DOHH2 (cell line): ENCODE measurements at regions not wholly inside any gene's neighbourhood (a gene's known extent, or its start where the extent isn't known, plus 50 kb on each side); places are given as distances from the start of the nearest gene placed in this dataset.
A peak's percentile ranks its signal among the peaks of the same experiment; 100 is the strongest.

Experiments used
- H3F3A ChIP-seq: fragments of 200-600 bp; sonication (generic), shearing (Covaris generic); 2 replicates; pipeline ENCODE4 v1.6.0; 2016; ENCODE audit warnings: antibody characterized with exemption, mild to moderate bottlenecking; ENCODE audit not compliant: control insufficient read depth, insufficient read depth
- H3K27ac ChIP-seq: fragments of 200-600 bp; sonication (generic); 2 replicates; pipeline ENCODE4 v1.5.1; 2014; ENCODE audit warnings: low read depth, mild to moderate bottlenecking, low read length, moderate library complexity
- H3K27me3 ChIP-seq: fragments of 200-600 bp; sonication (generic); 2 replicates; pipeline ENCODE4 v1.6.1; 2014; ENCODE audit warnings: mild to moderate bottlenecking, low read length, mixed read lengths; ENCODE audit not compliant: control insufficient read depth
- H3K36me3 ChIP-seq: fragments of 200-600 bp; sonication (generic); 2 replicates; pipeline ENCODE4 v1.6.1; 2014; ENCODE audit warnings: mild to moderate bottlenecking, low read length, moderate library complexity, mixed read lengths; ENCODE audit not compliant: control insufficient read depth
- H3K4me1 ChIP-seq: fragments of 200-600 bp; sonication (generic); 2 replicates; pipeline ENCODE4 v1.6.1; 2014; ENCODE audit warnings: mild to moderate bottlenecking, low read length, mixed read lengths; ENCODE audit not compliant: control insufficient read depth
- H3K4me2 ChIP-seq: fragments of 200-600 bp; sonication (generic); 2 replicates; pipeline ENCODE4 v1.6.0; 2014; ENCODE audit warnings: mild to moderate bottlenecking, low read length, moderate library complexity
- H3K4me3 ChIP-seq: fragments of 200-600 bp; sonication (generic); 2 replicates; pipeline ENCODE4 v1.5.1; 2014; ENCODE audit warnings: mild to moderate bottlenecking, low read length, mixed read lengths
- H3K79me2 ChIP-seq: fragments of 200-600 bp; sonication (generic); 2 replicates; pipeline ENCODE4 v1.6.1; 2014; ENCODE audit warnings: mild to moderate bottlenecking, low read length, mixed read lengths; ENCODE audit not compliant: control insufficient read depth
- H3K9me2 ChIP-seq: fragments of 200-600 bp; sonication (generic); replicated peaks from 2 replicates; pipeline ENCODE4 v1.6.1; 2014; ENCODE audit warnings: mild to moderate bottlenecking, low read length, mixed read lengths; ENCODE audit not compliant: control insufficient read depth
- H3K9me3 ChIP-seq: fragments of 200-600 bp; sonication (generic); 2 replicates; pipeline ENCODE4 v1.6.1; 2014; ENCODE audit warnings: antibody characterized with exemption, low read length, mixed read lengths; ENCODE audit not compliant: control insufficient read depth, insufficient read depth
- H4K20me1 ChIP-seq: fragments of 200-600 bp; sonication (generic); 2 replicates; pipeline ENCODE4 v1.6.0; 2014; ENCODE audit warnings: low read depth, mild to moderate bottlenecking, antibody characterized with exemption, low read length, moderate library complexity; ENCODE audit not compliant: control insufficient read depth, insufficient read depth
- EZH2phosphoT487 ChIP-seq: fragments of 200-600 bp; sonication (generic); IDR thresholded peaks from 2 replicates; pipeline ENCODE4 v1.6.1; 2017; ENCODE audit warnings: borderline replicate concordance, mild to moderate bottlenecking, antibody characterized with exemption, low read length, moderate library complexity, mixed read lengths
- TF ChIP-seq, protein P1 (sequence below): fragments of 200-600 bp; sonication (generic); IDR thresholded peaks from one replicate; pipeline ENCODE4 v1.5.1; 2014; ENCODE audit warnings: antibody characterized with exemption, mild to moderate bottlenecking, low read depth, low read length; ENCODE audit not compliant: poor library complexity, severe bottlenecking

DNA sequence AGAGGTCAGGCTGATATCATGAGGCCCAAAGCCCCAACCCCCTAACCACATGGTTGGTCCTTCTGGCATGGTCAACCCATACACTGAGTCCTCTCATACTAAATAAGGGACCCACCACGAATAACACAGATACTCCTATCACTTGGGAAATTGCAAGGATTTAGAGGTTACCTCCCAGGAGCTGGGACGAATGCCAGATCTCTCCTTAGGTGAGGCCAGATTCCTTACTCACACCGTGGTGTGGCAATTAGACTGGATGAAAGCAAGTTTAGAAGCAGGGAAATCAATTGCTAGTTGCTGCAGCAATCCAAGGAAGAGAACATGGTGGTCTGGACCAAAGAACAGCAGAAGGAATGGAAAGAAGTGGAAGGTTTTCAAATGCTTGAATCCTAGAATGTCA, 60.1 kb downstream of the IER5 start:
- peaks cover 31% of the 10 kb centered on the region for H3K4me1 ChIP-seq
- no peaks in the 10 kb centered on the region for H3F3A ChIP-seq
- no peak overlapping the region for H3K27ac ChIP-seq
- H3K4me3 ChIP-seq: no peak overlapping the region
- no peaks in the 10 kb centered on the region for H4K20me1 ChIP-seq
- H3K79me2 ChIP-seq: no peaks in the 10 kb centered on the region
- TF ChIP-seq, protein P1, sequence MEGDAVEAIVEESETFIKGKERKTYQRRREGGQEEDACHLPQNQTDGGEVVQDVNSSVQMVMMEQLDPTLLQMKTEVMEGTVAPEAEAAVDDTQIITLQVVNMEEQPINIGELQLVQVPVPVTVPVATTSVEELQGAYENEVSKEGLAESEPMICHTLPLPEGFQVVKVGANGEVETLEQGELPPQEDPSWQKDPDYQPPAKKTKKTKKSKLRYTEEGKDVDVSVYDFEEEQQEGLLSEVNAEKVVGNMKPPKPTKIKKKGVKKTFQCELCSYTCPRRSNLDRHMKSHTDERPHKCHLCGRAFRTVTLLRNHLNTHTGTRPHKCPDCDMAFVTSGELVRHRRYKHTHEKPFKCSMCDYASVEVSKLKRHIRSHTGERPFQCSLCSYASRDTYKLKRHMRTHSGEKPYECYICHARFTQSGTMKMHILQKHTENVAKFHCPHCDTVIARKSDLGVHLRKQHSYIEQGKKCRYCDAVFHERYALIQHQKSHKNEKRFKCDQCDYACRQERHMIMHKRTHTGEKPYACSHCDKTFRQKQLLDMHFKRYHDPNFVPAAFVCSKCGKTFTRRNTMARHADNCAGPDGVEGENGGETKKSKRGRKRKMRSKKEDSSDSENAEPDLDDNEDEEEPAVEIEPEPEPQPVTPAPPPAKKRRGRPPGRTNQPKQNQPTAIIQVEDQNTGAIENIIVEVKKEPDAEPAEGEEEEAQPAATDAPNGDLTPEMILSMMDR: no peak
- no peak for TF ChIP-seq EZH2phosphoT487
- no peaks in the 10 kb centered on the region for H3K9me2 ChIP-seq
- H3K27me3 ChIP-seq: peaks cover 10% of the 10 kb centered on the region
- H3K36me3 ChIP-seq: no peaks in the 10 kb centered on the region
- no peaks in the 10 kb centered on the region for H3K9me3 ChIP-seq
- no peak overlapping the region for H3K4me2 ChIP-seq

DNA sequence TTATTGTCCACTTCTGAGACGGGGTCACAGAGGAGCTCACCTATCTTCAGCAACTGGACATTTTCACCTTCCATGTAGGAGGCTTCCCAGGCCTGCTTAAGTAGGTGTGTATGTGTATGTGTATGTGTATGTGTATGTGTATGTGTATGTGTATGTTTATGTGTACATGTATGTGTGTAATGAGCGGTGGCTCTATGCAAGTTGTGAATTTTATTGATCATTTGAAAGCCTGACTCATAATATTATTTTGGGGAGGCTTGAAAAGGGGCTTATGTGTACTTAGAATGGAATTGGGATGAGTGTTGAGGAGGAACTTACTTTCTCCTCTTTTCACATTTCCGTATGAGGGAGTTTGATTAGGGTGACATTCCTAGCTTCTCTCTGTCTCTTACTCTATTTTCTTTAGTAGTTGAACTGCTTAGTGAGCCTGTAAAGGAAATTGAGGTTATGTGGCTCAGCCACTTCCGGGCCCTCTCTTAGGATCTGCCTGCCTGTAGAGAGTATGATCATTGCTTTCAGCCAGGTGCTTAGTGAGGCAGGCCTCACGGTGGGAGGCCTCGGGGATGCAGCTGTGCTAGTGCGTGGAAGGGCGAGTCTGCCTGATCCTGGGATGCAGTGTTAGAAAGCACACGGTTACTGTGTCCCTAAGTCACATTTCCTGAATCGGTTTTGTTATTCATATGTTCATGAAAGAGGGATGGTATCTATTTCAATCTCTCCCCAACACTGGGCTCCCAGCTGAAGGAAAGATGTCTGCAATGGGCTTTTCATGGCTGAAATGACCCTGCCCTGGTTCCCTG, 61.0 kb downstream of the IER5 start:
- Histone ChIP-seq H3K4me2 (peak overlapping the region; percentile 45), H3K36me3 (no peaks in the 10 kb centered on the region), H3K79me2 (no peaks in the 10 kb centered on the region), H3F3A (no peaks in the 10 kb centered on the region), H3K27ac (no peak overlapping the region), H3K9me3 (no peaks in the 10 kb centered on the region), H3K27me3 (peaks cover 3% of the 10 kb centered on the region; the same call in 1 of the 2 replicates), H3K4me1 (peaks cover 31% of the 10 kb centered on the region), H4K20me1 (no peaks in the 10 kb centered on the region), H3K9me2 (no peaks in the 10 kb centered on the region), H3K4me3 (peak overlapping the region; percentile 13; the same call in 1 of the 2 replicates)
- no peak for TF ChIP-seq EZH2phosphoT487
- TF ChIP-seq, protein P1: no peak

DNA sequence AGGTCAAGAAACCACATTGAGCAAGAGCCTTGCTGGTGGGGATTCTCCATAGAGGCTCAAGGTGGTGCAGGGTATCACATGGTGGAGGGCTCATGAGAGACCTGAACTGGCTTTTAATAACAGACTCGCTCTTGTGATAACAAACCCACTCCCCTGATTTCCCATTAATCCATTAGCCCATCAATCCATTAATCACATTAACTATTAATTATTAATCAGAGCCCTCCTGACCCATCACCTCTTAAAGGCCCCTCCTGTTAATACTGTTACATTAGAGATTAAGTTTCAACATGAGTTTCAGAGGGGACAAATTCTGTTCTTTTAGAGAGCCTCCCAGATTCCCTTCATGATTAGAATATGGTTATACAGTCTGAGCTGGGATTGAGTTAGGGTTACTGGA, 61.8 kb downstream of the IER5 start:
- Histone ChIP-seq H3K4me2 (no peak overlapping the region), H3K4me1 (peaks cover 31% of the 10 kb centered on the region), H3K27me3 (peaks cover under 1% of the 10 kb centered on the region; the same call in 1 of the 2 replicates), H3K36me3 (no peaks in the 10 kb centered on the region), H3F3A (no peaks in the 10 kb centered on the region), H3K27ac (no peak overlapping the region), H3K4me3 (no peak overlapping the region), H3K9me2 (no peaks in the 10 kb centered on the region), H3K79me2 (no peaks in the 10 kb centered on the region), H4K20me1 (no peaks in the 10 kb centered on the region), H3K9me3 (no peaks in the 10 kb centered on the region)
- TF ChIP-seq, protein P1: no peak
- TF ChIP-seq EZH2phosphoT487: no peak
